WERI-Rb-1 (cell line): ENCODE measurements at regions not wholly inside any gene's neighbourhood (a gene's known extent, or its start where the extent isn't known, plus 50 kb on each side); places are given as distances from the start of the nearest gene placed in this dataset.

Source experiments
- DNase-seq: peaks from one replicate; pipeline ENCODE4 v3.0.0-alpha.2; 2020
- H3K27ac ChIP-seq: fragments of 250-450 bp; sonication (Bioruptor Pico); 2 replicates; pipeline ENCODE4 v1.5.1; 2020; ENCODE audit warnings: mild to moderate bottlenecking, moderate library complexity
- H3K27me3 ChIP-seq: fragments of 250-450 bp; sonication (Bioruptor Pico); 2 replicates; pipeline ENCODE4 v1.5.1; 2021; ENCODE audit warnings: mild to moderate bottlenecking, low read depth, moderate library complexity; ENCODE audit not compliant: insufficient read depth, severe bottlenecking
- H3K36me3 ChIP-seq: fragments of 250-450 bp; sonication (Bioruptor Pico); 2 replicates; pipeline ENCODE4 v1.5.1; 2020; ENCODE audit warnings: mild to moderate bottlenecking, moderate library complexity
- H3K4me3 ChIP-seq: 2 replicates; pipeline ENCODE4 v1.5.1; 2011; ENCODE audit warnings: low read depth, mild to moderate bottlenecking, control low read depth, low read length
- H3K9me3 ChIP-seq: fragments of 250-450 bp; sonication (Bioruptor Pico); 2 replicates; pipeline ENCODE4 v1.5.1; 2021; ENCODE audit warnings: mild to moderate bottlenecking, moderate library complexity; ENCODE audit not compliant: severe bottlenecking
- CTCF ChIP-seq: IDR thresholded peaks from 2 replicates; pipeline ENCODE4 v1.5.1; 2011; ENCODE audit warnings: low read depth, mild to moderate bottlenecking, control low read depth, inconsistent platforms, low read length

GRCh38 chr10:130812381-130813148 lies 499.0 kb downstream of the TCERG1L start:
- H3K9me3 ChIP-seq = no peaks in the 10 kb centered on the region
- H3K27me3 ChIP-seq = no peaks in the 10 kb centered on the region
- no peak for TF ChIP-seq CTCF
- H3K36me3 ChIP-seq = no peaks in the 10 kb centered on the region
- no peak overlapping the region for H3K27ac ChIP-seq
- DNase-seq = no peak
- H3K4me3 ChIP-seq = no peak overlapping the region

GRCh38 chr10:130814610-130815009 lies 496.9 kb downstream of the TCERG1L start:
- H3K36me3 ChIP-seq = no peaks in the 10 kb centered on the region
- no peak for TF ChIP-seq CTCF
- H3K27me3 ChIP-seq = no peaks in the 10 kb centered on the region
- no peaks in the 10 kb centered on the region for H3K9me3 ChIP-seq
- H3K4me3 ChIP-seq = no peak overlapping the region
- no peak for DNase-seq
- H3K27ac ChIP-seq = no peak overlapping the region

GRCh38 chr10:130816116-130816901 lies 495.2 kb downstream of the TCERG1L start:
- TF ChIP-seq CTCF = no peak
- Histone ChIP-seq H3K4me3 (no peak overlapping the region), H3K27ac (no peak overlapping the region), H3K27me3 (no peaks in the 10 kb centered on the region), H3K9me3 (no peaks in the 10 kb centered on the region), H3K36me3 (no peaks in the 10 kb centered on the region)
- no peak for DNase-seq

- Histone ChIP-seq H3K27ac (no peak overlapping the region), H3K36me3 (no peaks in the 10 kb centered on the region), H3K27me3 (no peaks in the 10 kb centered on the region), H3K4me3 (no peak overlapping the region), H3K9me3 (no peaks in the 10 kb centered on the region)
- no peak for TF ChIP-seq CTCF
- no peak for DNase-seq
Observed at GRCh38 chr10:130817046-130817624, 494.4 kb downstream of the TCERG1L start.

- H3K27ac ChIP-seq = no peak overlapping the region
- H3K36me3 ChIP-seq = no peaks in the 10 kb centered on the region
- no peak for TF ChIP-seq CTCF
- no peaks in the 10 kb centered on the region for H3K9me3 ChIP-seq
- no peak overlapping the region for H3K4me3 ChIP-seq
- no peaks in the 10 kb centered on the region for H3K27me3 ChIP-seq
- no peak for DNase-seq
Observed at GRCh38 chr10:130817674-130818073, 493.8 kb downstream of the TCERG1L start.
